A549 (cell line): ENCODE measurements at regions not wholly inside any gene's neighbourhood (a gene's known extent, or its start where the extent isn't known, plus 50 kb on each side); places are given as distances from the start of the nearest gene placed in this dataset.

Experiments used
- ATAC-seq, 2 experiments: fragments of 200-7000 bp in 1 of 2; fragments of >200 bp in 1 of 2; cut with Nextera tagmentation in 1 of 2; cut with Tn5 transposase in 1 of 2; 3 replicates each; pipeline versions ENCODE4 v1.8.0 to v1.9.1; 2018 to 2020; ENCODE audit warnings: mild to moderate bottlenecking in 1 of 2, moderate library complexity in 1 of 2
- CTCF ChIA-PET: fragments of 300-600 bp; sonication (Branson Sonifier 250); formaldehyde crosslinking; extraction: SDS; loops from one replicate; lab custom pipeline; 2021; ENCODE audit warnings: antibody characterized with exemption, inconsistent platforms; lab: Yijun Ruan, JAX
- POLR2A ChIA-PET: fragments of 350-600 bp; formaldehyde crosslinking; extraction: SDS; loops from one replicate; lab custom pipeline; 2021; ENCODE audit warnings: antibody characterized with exemption, inconsistent platforms; lab: Yijun Ruan, JAX
- DNase-seq, 2 experiments: peaks; one replicate each; pipeline versions ENCODE4 v3.0.0 to v3.0.0-alpha.2; 2011 to 2016; ENCODE audit warnings: low read depth in 1 of 2, low spot score in 1 of 2
- FAIRE-seq: peaks from 2 replicates; lab custom pipeline; 2011; peaks lifted over from hg19 to GRCh38; lab: Jason Lieb, UNC
- H3K27ac ChIP-seq, 2 experiments: fragments of >200 bp; sonication (Bioruptor Twin); formaldehyde crosslinking; 3 replicates each; pipeline ENCODE4 v1.5.1; 2016 to 2017
- H3K4me1 ChIP-seq: fragments of >200 bp; sonication (Bioruptor Twin); formaldehyde crosslinking; 3 replicates; pipeline ENCODE4 v1.6.1; 2016
- H3K4me2 ChIP-seq: fragments of >200 bp; sonication (Bioruptor Twin); formaldehyde crosslinking; 3 replicates; pipeline ENCODE4 v1.6.1; 2016
- H3K4me3 ChIP-seq: fragments of >200 bp; sonication (Bioruptor Twin); formaldehyde crosslinking; 3 replicates; pipeline ENCODE4 v1.5.1; 2016
- H3K9me3 ChIP-seq: fragments of >200 bp; sonication (Bioruptor Twin); formaldehyde crosslinking; 3 replicates; pipeline ENCODE4 v1.6.1; 2016
- CHD4 ChIP-seq: fragments of 200-600 bp; sonication (generic); IDR thresholded peaks from 2 replicates; pipeline ENCODE4 v1.6.1; 2016; ENCODE audit warnings: antibody characterized with exemption, mild to moderate bottlenecking, borderline replicate concordance
- FOSB ChIP-seq: fragments of 250-450 bp; sonication (Bioruptor Pico); IDR thresholded peaks from 2 replicates; pipeline ENCODE4 v1.5.0; 2020; ENCODE audit warnings: mild to moderate bottlenecking, moderate library complexity
- HDAC2 ChIP-seq: fragments of 200-600 bp; sonication (generic); IDR thresholded peaks from 2 replicates; pipeline ENCODE4 v1.6.1; 2016
- HEYL ChIP-seq: fragments of 250-450 bp; sonication (Bioruptor Pico); IDR thresholded peaks from 2 replicates; pipeline ENCODE4 v1.8.0; 2021; ENCODE audit warnings: mild to moderate bottlenecking, moderate library complexity
- KDM1A ChIP-seq: fragments of 200-600 bp; sonication (generic); IDR thresholded peaks from 2 replicates; pipeline ENCODE4 v1.6.1; 2016; ENCODE audit warnings: low read depth, mild to moderate bottlenecking
- MAZ ChIP-seq: fragments of 150-350 bp; IDR thresholded peaks from 2 replicates; pipeline ENCODE4 v1.6.1; 2014; ENCODE audit warnings: antibody characterized with exemption, low read depth, low read length, borderline replicate concordance
- NPAS2 ChIP-seq: fragments of 250-450 bp; sonication (Bioruptor Pico); IDR thresholded peaks from 2 replicates; pipeline ENCODE4 v1.8.0; 2022; ENCODE audit warnings: mild to moderate bottlenecking, moderate library complexity, borderline replicate concordance
- NR3C1 ChIP-seq: fragments of >200 bp; sonication (Bioruptor Twin); formaldehyde crosslinking; IDR thresholded peaks from 3 replicates; pipeline ENCODE4 v1.6.1; 2017
- POLR2A ChIP-seq: IDR thresholded peaks from 2 replicates; pipeline ENCODE4 v1.6.1; 2012; ENCODE audit warnings: mild to moderate bottlenecking, low read length
- POLR2AphosphoS2 ChIP-seq: conservative IDR thresholded peaks from 2 replicates; pipeline ENCODE4 v1.6.1; 2012; ENCODE audit warnings: low read length, improper control_type of control experiment, inconsistent platforms
- RAD21 ChIP-seq, 2 experiments: fragments of >200 bp in 1 of 2; sonication (Bioruptor Twin) in 1 of 2; formaldehyde crosslinking in 1 of 2; IDR thresholded peaks in 1 of 2; conservative IDR thresholded peaks in 1 of 2; 2 replicates in 1 of 2; 3 replicates in 1 of 2; pipeline ENCODE4 v1.6.1; 2012 to 2018; ENCODE audit warnings: inconsistent platforms in 1 of 2
- SMC3 ChIP-seq: fragments of >200 bp; sonication (Bioruptor Twin); formaldehyde crosslinking; IDR thresholded peaks from 3 replicates; pipeline ENCODE4 v1.6.1; 2018; ENCODE audit warnings: inconsistent platforms
- TP53 ChIP-seq: fragments of 250-450 bp; sonication (Bioruptor Pico); IDR thresholded peaks from 2 replicates; pipeline ENCODE4 v1.5.0; 2021; ENCODE audit warnings: mild to moderate bottlenecking, moderate library complexity
- ZC3H11A ChIP-seq: fragments of 450-650 bp; IDR thresholded peaks from 2 replicates; pipeline ENCODE4 v1.6.1; 2014; ENCODE audit warnings: antibody characterized with exemption, mild to moderate bottlenecking
- WGBS: methylation state at CpG from one replicate; pipeline ENCODE4 v1.1.6; 2017; ENCODE audit errors: missing lambda C conversion rate; 5-methylcytosine and 5-hydroxymethylcytosine counted together
- TF ChIP-seq, protein P1 (sequence below): fragments of 150-350 bp; IDR thresholded peaks from 2 replicates; pipeline ENCODE4 v1.6.1; 2014; ENCODE audit warnings: low read depth, mild to moderate bottlenecking, low read length
- TF ChIP-seq, protein P2 (sequence below): IDR thresholded peaks from 2 replicates; pipeline ENCODE4 v1.6.1; 2012
- TF ChIP-seq, protein P3 (sequence below): IDR thresholded peaks from 2 replicates; pipeline ENCODE4 v1.6.1; 2012
- TF ChIP-seq, protein P4 (sequence below): IDR thresholded peaks from 2 replicates; pipeline ENCODE4 v1.6.1; 2012; ENCODE audit warnings: low read depth, borderline replicate concordance
- TF ChIP-seq, protein P5 (sequence below): fragments of 200-600 bp; sonication (generic); IDR thresholded peaks from 2 replicates; pipeline ENCODE4 v1.6.1; 2016; ENCODE audit warnings: antibody characterized with exemption, mild to moderate bottlenecking, moderate library complexity
- TF ChIP-seq, protein P6 (sequence below): fragments of 250-450 bp; sonication (Bioruptor Pico); IDR thresholded peaks from 2 replicates; pipeline ENCODE4 v1.5.0; 2021; ENCODE audit warnings: mild to moderate bottlenecking, moderate library complexity, borderline replicate concordance
- TF ChIP-seq, protein P7 (sequence below): fragments of >200 bp; sonication (Bioruptor Twin); formaldehyde crosslinking; IDR thresholded peaks from 2 replicates; pipeline ENCODE4 v1.6.1; 2016

DNA sequence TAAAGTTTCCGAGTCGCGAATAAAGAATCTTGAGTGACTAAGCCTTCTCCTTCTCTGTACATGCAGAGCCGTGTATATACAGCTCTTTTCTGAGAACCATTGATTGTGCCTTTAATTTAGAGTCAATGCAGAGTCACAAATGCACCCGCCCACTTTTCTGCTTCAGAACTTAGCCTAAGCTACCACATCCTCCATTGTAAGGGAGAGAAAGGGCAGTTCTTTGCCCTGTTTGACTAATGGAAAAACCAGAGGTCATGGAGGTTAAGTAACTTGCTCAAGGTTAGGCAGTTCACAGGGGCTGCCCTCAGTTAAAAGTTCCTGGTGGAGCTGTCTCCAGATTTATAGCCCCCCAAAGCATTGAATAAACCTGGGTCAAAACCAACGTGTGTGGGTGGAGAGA, 139.6 kb downstream of the TOMM20 start:
- 90% methylated on average over 6 of the region's 6 CpGs for WGBS
- FAIRE-seq: no peak
- H3K9me3 ChIP-seq: no peaks in the 10 kb centered on the region

DNA sequence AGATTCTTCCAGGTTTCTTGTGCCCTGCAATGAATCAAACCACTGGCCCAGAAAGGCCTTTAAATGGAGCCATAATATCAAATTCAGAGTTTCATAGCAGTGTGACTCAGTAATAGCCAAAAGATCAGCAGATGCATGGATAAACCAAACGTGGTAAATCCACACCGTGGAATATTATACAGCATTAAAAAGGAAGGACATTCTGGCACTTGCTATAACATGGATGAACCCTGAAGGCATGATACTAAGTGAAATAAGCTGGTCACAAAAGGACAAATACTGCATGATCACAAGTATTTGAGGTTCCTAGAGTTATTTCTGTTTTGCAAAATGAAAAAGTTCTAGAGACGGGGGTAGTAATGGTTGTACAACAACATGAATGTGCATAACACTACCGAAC, 140.1 kb downstream of the TOMM20 start:
- Histone ChIP-seq H3K4me2 (no peak overlapping the region), H3K4me1 (peaks cover 34% of the 10 kb centered on the region), H3K27ac (peak overlapping the region; percentile 78 to 86; a peak in 5 of 6 replicates), H3K4me3 (no peak overlapping the region), H3K9me3 (no peaks in the 10 kb centered on the region)
- no peak for DNase-seq
- FAIRE-seq: no peak
- POLR2A ChIA-PET: interaction anchor here (1.9 kb wide), 1 partner anchor 10 kb away, joined by 5 read pairs; no protein-coding TSS in a partner anchor
- 91% methylated on average over 4 of the region's 4 CpGs for WGBS
- CTCF ChIA-PET: interaction anchor here (0.6 to 1.6 kb wide), 3 partner anchors 10 to 502 kb away, joined by 4 to 5 read pairs (median 5); no protein-coding TSS in a partner anchor
- ATAC-seq: no peak
- TF ChIP-seq, protein P1, sequence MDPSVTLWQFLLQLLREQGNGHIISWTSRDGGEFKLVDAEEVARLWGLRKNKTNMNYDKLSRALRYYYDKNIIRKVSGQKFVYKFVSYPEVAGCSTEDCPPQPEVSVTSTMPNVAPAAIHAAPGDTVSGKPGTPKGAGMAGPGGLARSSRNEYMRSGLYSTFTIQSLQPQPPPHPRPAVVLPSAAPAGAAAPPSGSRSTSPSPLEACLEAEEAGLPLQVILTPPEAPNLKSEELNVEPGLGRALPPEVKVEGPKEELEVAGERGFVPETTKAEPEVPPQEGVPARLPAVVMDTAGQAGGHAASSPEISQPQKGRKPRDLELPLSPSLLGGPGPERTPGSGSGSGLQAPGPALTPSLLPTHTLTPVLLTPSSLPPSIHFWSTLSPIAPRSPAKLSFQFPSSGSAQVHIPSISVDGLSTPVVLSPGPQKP: no peak
- TF ChIP-seq HDAC2 (no peak), KDM1A (0 out of 2 replicates have a peak, but pooled peaks have one; percentile 54)
- TF ChIP-seq, protein P2, sequence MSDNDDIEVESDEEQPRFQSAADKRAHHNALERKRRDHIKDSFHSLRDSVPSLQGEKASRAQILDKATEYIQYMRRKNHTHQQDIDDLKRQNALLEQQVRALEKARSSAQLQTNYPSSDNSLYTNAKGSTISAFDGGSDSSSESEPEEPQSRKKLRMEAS: no peak

More for the DNA sequence above, 139.6 kb downstream of the TOMM20 start:
- peak overlapping the region; percentile 60 to 78; a peak in 5 of 6 replicates for H3K27ac ChIP-seq
- CTCF ChIA-PET: interaction anchor here (0.9 to 1.6 kb wide), 4 partner anchors 10 to 502 kb away, joined by 3 to 5 read pairs (median 4); no protein-coding TSS in a partner anchor
- H3K4me3 ChIP-seq: no peak overlapping the region
- H3K4me1 ChIP-seq: peaks cover 34% of the 10 kb centered on the region
- DNase-seq (no peak), ATAC-seq (no peak)
- no peak for TF ChIP-seq POLR2A
- TF ChIP-seq RAD21 (conservative IDR thresholded peaks at IDR 0.05 in 1 of 2, IDR thresholded peaks at IDR 0.05 in 1 of 2): no peak
- TF ChIP-seq ZC3H11A: no peak
- TF ChIP-seq SMC3: no peak
- TF ChIP-seq NPAS2 (CRISPR knock-in tag): no peak
- TF ChIP-seq KDM1A: no peak
- TF ChIP-seq, protein P3, sequence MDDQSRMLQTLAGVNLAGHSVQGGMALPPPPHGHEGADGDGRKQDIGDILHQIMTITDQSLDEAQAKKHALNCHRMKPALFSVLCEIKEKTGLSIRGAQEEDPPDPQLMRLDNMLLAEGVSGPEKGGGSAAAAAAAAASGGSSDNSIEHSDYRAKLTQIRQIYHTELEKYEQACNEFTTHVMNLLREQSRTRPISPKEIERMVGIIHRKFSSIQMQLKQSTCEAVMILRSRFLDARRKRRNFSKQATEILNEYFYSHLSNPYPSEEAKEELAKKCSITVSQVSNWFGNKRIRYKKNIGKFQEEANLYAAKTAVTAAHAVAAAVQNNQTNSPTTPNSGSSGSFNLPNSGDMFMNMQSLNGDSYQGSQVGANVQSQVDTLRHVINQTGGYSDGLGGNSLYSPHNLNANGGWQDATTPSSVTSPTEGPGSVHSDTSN: no peak
- TF ChIP-seq, protein P4, sequence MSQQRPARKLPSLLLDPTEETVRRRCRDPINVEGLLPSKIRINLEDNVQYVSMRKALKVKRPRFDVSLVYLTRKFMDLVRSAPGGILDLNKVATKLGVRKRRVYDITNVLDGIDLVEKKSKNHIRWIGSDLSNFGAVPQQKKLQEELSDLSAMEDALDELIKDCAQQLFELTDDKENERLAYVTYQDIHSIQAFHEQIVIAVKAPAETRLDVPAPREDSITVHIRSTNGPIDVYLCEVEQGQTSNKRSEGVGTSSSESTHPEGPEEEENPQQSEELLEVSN: no peak
- no peak for TF ChIP-seq MAZ
- no peak for TF ChIP-seq TP53 (CRISPR knock-in tag)
- TF ChIP-seq NR3C1: no peak
- no peak for TF ChIP-seq FOSB (CRISPR knock-in tag)
- TF ChIP-seq, protein P5, sequence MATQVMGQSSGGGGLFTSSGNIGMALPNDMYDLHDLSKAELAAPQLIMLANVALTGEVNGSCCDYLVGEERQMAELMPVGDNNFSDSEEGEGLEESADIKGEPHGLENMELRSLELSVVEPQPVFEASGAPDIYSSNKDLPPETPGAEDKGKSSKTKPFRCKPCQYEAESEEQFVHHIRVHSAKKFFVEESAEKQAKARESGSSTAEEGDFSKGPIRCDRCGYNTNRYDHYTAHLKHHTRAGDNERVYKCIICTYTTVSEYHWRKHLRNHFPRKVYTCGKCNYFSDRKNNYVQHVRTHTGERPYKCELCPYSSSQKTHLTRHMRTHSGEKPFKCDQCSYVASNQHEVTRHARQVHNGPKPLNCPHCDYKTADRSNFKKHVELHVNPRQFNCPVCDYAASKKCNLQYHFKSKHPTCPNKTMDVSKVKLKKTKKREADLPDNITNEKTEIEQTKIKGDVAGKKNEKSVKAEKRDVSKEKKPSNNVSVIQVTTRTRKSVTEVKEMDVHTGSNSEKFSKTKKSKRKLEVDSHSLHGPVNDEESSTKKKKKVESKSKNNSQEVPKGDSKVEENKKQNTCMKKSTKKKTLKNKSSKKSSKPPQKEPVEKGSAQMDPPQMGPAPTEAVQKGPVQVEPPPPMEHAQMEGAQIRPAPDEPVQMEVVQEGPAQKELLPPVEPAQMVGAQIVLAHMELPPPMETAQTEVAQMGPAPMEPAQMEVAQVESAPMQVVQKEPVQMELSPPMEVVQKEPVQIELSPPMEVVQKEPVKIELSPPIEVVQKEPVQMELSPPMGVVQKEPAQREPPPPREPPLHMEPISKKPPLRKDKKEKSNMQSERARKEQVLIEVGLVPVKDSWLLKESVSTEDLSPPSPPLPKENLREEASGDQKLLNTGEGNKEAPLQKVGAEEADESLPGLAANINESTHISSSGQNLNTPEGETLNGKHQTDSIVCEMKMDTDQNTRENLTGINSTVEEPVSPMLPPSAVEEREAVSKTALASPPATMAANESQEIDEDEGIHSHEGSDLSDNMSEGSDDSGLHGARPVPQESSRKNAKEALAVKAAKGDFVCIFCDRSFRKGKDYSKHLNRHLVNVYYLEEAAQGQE: no peak
- POLR2A ChIA-PET: interaction anchor here (0.6 to 1.9 kb wide), 2 partner anchors 11 to 379 kb away, joined by 3 to 5 read pairs; partner anchors contain the start of gene IRF2BP2
- H3K4me2 ChIP-seq: no peak overlapping the region

DNA sequence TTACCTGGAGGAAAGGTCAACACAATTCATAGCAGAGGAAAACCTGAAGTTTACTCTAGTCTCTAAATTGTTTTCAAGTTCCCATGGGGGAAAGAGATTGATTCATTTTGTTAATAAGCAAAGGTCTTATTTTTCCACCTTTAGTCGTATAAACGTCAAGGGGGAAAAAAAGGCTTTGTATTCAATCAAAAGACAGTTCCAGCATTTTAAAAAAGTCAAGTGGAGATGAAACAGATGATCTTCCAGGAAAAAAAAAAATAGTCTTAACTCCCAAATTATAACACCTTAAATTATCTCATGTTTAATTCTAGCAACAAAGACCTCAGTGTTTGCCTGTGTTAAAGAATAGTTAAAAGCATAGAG, 140.5 kb downstream of the TOMM20 start:
- WGBS: 78% methylated on average over 2 of the region's 2 CpGs
- peaks cover 34% of the 10 kb centered on the region for H3K4me1 ChIP-seq
- no peak for DNase-seq
- no peaks in the 10 kb centered on the region for H3K9me3 ChIP-seq
- ChIA-PET CTCF (interaction anchor here (0.6 to 1.6 kb wide), 2 partner anchors 9 to 390 kb away, joined by 5 read pairs; no protein-coding TSS in a partner anchor), POLR2A (interaction anchor here (1.9 kb wide), 1 partner anchor 10 kb away, joined by 5 read pairs; no protein-coding TSS in a partner anchor)
- no peak for ATAC-seq
- no peak for TF ChIP-seq POLR2AphosphoS2
- TF ChIP-seq HEYL (CRISPR knock-in tag): no peak
- TF ChIP-seq CHD4: no peak
- TF ChIP-seq, protein P6, sequence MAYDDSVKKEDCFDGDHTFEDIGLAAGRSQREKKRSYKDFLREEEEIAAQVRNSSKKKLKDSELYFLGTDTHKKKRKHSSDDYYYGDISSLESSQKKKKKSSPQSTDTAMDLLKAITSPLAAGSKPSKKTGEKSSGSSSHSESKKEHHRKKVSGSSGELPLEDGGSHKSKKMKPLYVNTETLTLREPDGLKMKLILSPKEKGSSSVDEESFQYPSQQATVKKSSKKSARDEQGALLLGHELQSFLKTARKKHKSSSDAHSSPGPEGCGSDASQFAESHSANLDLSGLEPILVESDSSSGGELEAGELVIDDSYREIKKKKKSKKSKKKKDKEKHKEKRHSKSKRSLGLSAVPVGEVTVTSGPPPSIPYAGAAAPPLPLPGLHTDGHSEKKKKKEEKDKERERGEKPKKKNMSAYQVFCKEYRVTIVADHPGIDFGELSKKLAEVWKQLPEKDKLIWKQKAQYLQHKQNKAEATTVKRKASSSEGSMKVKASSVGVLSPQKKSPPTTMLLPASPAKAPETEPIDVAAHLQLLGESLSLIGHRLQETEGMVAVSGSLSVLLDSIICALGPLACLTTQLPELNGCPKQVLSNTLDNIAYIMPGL: no peak
- TF ChIP-seq SMC3: no peak
- TF ChIP-seq, protein P7, sequence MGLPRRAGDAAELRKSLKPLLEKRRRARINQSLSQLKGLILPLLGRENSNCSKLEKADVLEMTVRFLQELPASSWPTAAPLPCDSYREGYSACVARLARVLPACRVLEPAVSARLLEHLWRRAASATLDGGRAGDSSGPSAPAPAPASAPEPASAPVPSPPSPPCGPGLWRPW: no peak
- FAIRE-seq: no peak
- H3K27ac ChIP-seq: peak overlapping the region; percentile 78 to 86
- H3K4me3 ChIP-seq: no peak overlapping the region
- peak overlapping the region; percentile 50; the same call in 1 of the 3 replicates for H3K4me2 ChIP-seq
